ENCODE measurements at regions not wholly inside any gene's neighbourhood (a gene's known extent, or its start where the extent isn't known, plus 50 kb on each side); places are given as distances from the start of the nearest gene placed in this dataset.

DNA sequence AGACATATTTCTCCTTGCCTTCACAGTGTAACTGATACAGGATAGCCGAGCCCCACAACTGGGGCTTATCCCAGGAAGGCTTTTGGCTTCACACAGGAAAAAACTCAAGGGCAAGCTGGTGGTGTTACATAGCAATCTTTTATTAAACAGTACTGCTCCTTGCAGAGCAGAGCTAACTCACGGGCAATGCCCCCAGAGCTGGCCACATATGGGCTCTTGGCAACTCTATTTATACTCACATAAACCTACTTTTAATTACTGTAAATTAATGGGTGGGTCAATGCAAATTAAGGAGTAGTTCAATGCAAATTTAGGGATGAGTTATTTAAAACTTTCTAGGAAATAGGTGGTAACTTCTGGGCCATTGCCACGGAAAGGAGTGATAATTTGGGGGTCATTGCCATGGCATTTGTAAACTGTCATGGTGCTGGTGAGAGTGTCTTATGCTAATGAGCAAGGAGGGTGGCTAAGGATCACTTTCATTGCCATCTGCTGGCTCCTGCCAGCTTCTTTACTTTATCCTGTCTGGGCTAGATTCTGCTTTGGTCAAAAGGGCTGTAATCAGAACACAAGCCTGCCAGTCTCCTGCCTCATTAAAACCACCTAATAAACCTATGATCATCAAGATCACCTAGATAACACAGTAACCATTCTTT, 288.8 kb downstream of the CENPC start:
- H3K4me1 Mint-ChIP-seq (ENCODE audit: unreplicated experiment), result no peaks in the 10 kb centered on the region
- TF ChIP-seq, protein P1, sequence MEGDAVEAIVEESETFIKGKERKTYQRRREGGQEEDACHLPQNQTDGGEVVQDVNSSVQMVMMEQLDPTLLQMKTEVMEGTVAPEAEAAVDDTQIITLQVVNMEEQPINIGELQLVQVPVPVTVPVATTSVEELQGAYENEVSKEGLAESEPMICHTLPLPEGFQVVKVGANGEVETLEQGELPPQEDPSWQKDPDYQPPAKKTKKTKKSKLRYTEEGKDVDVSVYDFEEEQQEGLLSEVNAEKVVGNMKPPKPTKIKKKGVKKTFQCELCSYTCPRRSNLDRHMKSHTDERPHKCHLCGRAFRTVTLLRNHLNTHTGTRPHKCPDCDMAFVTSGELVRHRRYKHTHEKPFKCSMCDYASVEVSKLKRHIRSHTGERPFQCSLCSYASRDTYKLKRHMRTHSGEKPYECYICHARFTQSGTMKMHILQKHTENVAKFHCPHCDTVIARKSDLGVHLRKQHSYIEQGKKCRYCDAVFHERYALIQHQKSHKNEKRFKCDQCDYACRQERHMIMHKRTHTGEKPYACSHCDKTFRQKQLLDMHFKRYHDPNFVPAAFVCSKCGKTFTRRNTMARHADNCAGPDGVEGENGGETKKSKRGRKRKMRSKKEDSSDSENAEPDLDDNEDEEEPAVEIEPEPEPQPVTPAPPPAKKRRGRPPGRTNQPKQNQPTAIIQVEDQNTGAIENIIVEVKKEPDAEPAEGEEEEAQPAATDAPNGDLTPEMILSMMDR (conservative IDR thresholded peaks at IDR 0.05), result no peak
- no peak overlapping the region for H3K4me3 Mint-ChIP-seq
- DNase-seq (ENCODE audit: extremely low spot score, unreplicated experiment), result no peak
- no peak overlapping the region for H3K27ac Mint-ChIP-seq
- no peaks in the 10 kb centered on the region for H3K9me3 Mint-ChIP-seq
- no peaks in the 10 kb centered on the region for H3K36me3 Mint-ChIP-seq
- H3K27me3 Mint-ChIP-seq, result no peaks in the 10 kb centered on the region

DNA sequence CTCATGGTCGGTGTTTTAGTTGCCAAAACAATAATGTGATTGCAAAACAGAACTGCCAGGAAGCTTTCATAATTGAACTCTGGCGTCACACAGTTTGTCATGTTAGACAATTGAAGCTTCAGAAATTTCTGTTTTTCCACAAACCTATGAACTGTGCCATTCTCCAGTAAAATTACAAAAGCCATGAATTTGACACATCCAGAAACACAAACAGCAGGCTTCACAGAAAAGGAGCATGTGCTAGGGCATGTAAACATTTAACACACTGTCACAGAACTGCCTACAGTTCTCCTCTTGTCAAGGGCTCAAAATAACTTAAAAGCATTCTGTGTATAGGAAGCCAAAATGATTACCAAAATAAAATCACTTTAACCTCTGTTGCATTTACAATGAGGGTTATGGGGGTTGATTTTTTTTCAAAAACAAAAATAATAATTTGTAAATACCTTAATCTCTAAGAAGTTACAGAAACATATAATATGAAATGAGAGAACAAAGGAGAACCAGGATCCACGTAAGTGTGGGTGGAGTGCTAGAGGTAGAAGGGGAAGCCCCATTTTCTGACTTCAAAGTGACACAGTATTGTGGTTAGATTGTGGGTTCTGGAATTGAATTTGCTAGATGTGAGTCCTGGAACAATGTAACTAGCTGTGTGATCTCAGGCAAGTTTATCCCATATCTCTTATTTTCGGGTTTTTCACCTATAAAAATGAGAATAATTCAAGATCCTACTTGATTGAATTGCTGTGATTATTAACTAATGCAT, 295.0 kb downstream of the CENPC start:
- H3K4me3 Mint-ChIP-seq, result no peak overlapping the region
- H3K36me3 Mint-ChIP-seq, result no peaks in the 10 kb centered on the region
- H3K27ac Mint-ChIP-seq, result no peak overlapping the region
- no peaks in the 10 kb centered on the region for H3K27me3 Mint-ChIP-seq
- TF ChIP-seq, protein P1 (conservative IDR thresholded peaks at IDR 0.05), result no peak
- DNase-seq (ENCODE audit: extremely low spot score, unreplicated experiment), result no peak
- no peaks in the 10 kb centered on the region for H3K9me3 Mint-ChIP-seq
- no peaks in the 10 kb centered on the region for H3K4me1 Mint-ChIP-seq (ENCODE audit: unreplicated experiment)

DNA sequence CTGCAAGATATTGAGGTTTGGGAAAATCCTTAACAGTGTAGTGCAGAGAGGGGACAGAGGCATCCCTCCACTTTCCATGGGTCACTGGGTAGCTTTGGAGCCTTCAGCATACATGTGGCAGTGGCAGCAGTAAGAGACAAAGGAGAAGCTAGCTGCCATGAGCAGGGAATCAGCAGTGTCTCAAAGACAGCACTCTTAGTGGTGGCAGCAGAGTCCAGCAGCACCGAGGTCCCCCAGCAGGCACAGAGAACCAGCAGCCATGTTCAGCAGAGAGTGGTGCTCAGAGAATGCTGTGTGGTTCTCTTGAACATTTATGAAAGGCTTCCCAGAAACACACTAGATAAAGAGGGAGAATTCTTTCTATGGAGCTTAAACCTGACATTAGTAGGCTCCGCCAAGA, 308.5 kb downstream of the CENPC start:
- TF ChIP-seq, protein P1 (conservative IDR thresholded peaks at IDR 0.05), result no peak
- H3K9me3 Mint-ChIP-seq, result no peaks in the 10 kb centered on the region
- no peak overlapping the region for H3K27ac Mint-ChIP-seq
- H3K4me3 Mint-ChIP-seq, result no peak overlapping the region
- no peaks in the 10 kb centered on the region for H3K36me3 Mint-ChIP-seq
- DNase-seq (ENCODE audit: extremely low spot score, unreplicated experiment), result no peak
- no peaks in the 10 kb centered on the region for H3K27me3 Mint-ChIP-seq
- H3K4me1 Mint-ChIP-seq (ENCODE audit: unreplicated experiment), result no peaks in the 10 kb centered on the region

DNA sequence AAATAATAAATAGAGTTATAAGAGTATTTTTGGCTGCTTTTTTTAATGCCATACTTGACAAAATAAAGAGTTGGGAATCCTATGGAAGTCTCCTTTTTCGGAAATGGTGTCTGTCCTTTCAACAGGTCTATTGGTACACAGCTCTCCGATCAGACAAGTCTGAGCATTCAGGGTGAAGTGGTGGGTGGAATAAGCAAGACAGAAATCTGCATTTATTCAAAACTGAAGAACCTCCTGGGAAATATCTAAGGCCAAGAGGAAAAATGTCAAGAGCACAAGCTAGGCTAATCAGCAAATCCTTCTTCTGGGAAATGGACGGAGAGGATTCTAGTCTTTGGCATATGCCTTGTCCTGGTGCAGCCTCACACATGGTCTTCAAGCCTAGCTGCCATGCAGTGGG, 309.0 kb downstream of the CENPC start:
- no peak for DNase-seq (ENCODE audit: extremely low spot score, unreplicated experiment)
- Mint-ChIP-seq H3K27ac (no peak overlapping the region), H3K27me3 (no peaks in the 10 kb centered on the region), H3K9me3 (no peaks in the 10 kb centered on the region), H3K4me3 (no peak overlapping the region), H3K4me1 (ENCODE audit: unreplicated experiment) (no peaks in the 10 kb centered on the region), H3K36me3 (no peaks in the 10 kb centered on the region)
- TF ChIP-seq, protein P1 (conservative IDR thresholded peaks at IDR 0.05), result no peak

DNA sequence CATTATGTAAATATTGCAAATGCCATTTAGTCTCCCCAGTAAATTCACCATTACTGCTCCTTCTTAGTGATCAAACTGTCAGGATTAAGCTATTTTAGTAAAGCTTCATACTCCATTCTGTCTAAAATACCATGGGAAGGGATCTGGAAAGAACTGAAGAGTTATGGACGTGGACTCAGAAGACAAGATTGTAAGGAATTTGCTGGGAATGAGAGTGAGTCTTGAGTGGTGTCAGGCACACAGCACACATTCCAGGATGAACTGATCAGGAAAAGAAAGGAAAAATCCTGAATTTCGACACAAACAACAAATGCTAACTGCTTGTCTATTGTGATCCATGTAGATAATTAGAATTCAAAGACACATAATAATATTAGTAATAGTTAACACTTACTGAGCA, 311.0 kb downstream of the CENPC start:
- H3K4me3 Mint-ChIP-seq, result no peak overlapping the region
- no peak for DNase-seq (ENCODE audit: extremely low spot score, unreplicated experiment)
- H3K4me1 Mint-ChIP-seq (ENCODE audit: unreplicated experiment), result no peaks in the 10 kb centered on the region
- H3K9me3 Mint-ChIP-seq, result no peaks in the 10 kb centered on the region
- no peaks in the 10 kb centered on the region for H3K36me3 Mint-ChIP-seq
- H3K27me3 Mint-ChIP-seq, result no peaks in the 10 kb centered on the region
- TF ChIP-seq, protein P1 (conservative IDR thresholded peaks at IDR 0.05), result no peak
- no peak overlapping the region for H3K27ac Mint-ChIP-seq
